ENCODE measurements at regions not wholly inside any gene's neighbourhood (a gene's known extent, or its start where the extent isn't known, plus 50 kb on each side); places are given as distances from the start of the nearest gene placed in this dataset.
"Not testable (repeated sequence)": the region's sequence is repeated elsewhere in the genome, so short reads cannot be mapped to it uniquely, and the experiment has no call there.

DNA sequence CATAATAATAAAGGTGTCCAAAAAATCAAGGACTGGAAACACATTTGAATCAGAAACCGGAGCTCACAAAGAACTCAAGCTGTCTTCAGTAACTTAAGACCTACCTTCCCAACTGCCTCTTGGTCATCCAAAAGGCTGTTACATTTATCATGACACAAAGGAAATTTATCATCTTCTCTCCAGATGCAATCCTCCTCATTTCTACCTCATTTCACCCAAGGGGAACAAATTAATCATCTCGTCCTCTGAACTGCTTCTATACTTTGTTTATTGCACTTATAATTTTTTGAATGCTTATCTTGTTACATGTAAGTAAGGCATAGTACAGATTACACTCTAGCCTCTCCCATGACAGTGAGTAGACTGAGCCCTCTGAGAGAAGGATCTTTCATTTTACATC lies 105.1 kb upstream of the RGPD4 start:
- no peak for DNase-seq (ENCODE audit: low spot score)

DNA sequence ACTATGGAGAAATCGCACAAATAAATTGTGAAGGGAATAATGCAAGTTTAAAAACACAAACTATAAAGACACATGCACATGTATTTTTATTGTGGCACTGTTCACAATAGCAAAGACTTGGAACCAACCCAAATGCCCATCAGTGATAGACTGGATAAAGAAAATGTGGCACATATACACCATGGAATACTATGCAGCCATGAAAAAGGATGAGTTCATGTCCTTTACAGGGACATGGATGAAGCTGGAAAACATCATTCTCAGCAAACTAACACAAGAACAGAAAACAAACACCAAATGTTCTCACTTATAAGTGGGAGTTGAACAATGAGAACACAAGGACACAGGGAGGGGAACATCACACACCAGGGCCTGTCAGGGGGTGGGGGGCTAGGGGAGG lies 100.9 kb upstream of the RGPD4 start:
- not testable (repeated sequence) for DNase-seq (ENCODE audit: low spot score)

GRCh38 chr2:107727318-107727717 lies 99.4 kb upstream of the RGPD4 start:
- DNase-seq (ENCODE audit: low spot score): no peak

GRCh38 chr2:107728586-107728985 lies 98.1 kb upstream of the RGPD4 start:
- DNase-seq (ENCODE audit: low spot score): no peak

DNA sequence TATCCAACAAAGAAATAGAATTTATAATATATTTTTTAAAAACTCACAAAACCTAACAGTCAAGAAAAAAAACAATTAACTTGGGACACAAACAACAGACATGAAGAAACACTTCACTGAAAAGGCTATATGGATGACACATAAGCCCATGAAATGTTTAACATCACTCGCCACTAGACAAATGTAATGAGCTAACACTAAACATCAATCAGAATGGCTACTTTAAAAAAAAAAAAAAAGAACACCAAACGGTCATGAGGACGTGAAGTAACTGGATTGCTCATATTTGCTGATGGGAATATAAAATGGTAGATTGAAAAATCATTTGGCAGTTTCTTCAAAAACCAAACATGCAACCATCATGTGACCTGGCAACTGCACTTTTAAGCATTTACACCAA lies 97.3 kb upstream of the RGPD4 start:
- no peak for DNase-seq (ENCODE audit: low spot score)

DNA sequence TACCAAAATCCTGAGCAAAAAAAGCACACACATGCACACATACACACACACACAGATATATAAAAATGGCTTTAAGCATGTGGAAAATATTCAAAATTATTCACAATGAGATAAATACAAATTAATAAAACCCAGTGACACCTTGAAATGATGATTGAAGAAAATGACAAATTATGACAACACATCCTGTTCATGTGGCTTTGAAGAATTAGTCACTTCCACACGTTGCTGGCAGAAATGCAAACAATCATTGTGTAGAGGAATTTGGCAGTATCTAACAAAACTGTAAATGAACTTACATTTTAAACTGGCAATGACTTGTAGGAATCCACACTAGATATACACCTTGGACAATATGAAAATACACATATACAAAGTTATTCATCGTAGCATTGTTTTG lies 95.8 kb upstream of the RGPD4 start:
- DNase-seq (ENCODE audit: low spot score): no peak

- DNase-seq (ENCODE audit: low spot score): no peak
These were observed 95.3 kb upstream of the RGPD4 start for GRCh38 chr2:107731435-107731834.

DNA sequence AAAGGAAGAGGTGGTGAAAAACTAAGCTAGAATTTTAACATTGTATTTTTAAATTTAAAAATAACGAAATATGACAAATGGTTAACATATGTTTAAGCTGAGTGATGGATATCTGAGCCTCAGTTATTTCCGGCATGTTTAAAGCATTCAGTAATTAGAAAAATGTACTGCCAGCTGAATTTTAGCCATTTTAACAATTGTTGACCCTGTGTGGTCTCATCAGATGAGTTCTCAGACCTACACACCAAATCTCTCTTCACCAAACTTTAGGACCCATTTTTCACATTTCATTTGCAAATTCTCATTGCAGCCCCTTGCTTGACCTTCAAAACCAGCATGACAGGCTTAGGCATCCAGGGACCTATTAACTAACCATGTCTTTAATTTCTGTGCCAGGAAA lies 91.5 kb upstream of the RGPD4 start:
- no peak for DNase-seq (ENCODE audit: low spot score)

DNA sequence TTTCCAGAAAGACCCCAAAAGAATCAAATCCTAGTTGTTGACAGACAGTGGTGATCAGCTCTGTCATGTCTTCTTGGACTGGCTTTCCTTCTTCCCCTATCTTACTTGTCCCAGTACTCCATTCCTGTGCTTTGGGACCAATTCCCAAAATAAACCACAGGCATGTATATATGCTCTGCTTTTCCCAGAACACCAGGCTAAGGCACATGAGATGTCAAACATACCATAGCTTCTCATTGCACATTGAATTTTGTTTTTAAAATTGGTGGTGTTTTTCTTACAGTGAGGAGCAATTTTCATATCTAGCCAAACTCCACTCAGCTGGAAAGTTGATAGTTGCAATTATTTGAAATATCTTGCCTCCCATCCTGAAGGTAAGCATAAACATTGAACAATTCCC lies 88.9 kb upstream of the RGPD4 start:
- DNase-seq (ENCODE audit: low spot score): no peak

DNA sequence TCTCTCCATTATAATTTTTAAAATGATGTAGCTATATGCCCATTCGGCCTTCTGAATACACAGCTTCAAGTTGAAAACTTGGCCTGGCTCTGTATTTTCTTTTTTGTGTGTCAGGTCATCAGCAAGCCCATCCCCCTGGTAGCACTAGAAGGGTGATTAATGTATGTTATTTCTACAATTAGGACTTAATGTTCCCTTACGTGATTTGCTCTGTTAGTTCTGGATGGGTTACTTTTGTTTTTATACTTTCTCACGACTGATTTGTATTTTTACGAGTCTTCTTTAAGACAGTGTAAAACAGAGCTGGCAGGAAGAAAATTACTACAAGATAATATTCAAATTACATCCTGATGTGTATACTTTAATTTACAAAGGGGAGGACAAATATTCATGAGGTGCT lies 88.4 kb upstream of the RGPD4 start:
- no peak for DNase-seq (ENCODE audit: low spot score)

DNA sequence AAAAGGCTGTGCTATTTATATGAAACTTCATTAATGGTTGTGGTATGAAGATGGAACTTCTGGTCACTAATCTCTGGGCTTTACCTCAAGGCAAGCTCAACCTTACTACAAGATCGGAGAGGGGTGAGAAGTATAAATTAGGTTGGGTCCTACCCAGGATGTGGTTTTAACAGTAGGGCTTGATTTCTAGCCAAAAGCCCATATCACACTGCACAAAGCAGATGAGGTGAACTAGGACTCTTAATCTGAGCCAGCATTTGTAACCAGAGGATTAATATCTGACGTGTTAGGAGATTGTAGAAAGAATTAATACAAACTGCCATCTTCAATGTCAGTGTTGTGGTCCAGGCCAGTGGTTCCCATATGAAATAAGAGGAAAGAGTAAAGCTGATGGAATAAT lies 86.4 kb upstream of the RGPD4 start:
- DNase-seq (ENCODE audit: low spot score): no peak

DNA sequence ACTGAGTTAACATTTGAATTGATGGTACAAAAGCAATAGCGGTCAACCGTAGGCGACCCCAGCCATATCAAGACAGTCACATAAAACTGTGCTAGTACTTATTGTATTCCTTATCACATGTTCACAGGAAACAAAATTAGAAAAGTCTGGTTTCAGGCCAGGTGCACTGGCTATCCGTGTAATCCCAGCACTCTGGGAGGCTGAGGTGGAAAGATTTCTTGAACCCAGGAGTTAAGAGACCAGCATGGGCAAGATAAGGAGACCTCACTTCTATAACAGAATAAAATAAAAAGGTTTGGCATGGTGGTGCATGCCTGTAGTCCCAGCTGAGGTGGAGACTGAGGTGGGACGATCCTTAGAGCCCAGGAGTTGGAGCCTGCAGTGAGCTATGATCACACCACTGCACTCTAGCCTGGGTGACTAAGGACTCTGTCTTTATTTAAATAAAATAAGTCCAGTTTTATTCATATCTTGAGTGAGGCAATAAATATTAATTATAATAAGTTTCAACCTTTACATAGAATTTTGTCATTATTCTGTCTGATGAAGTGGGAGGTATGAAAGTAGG lies 84.1 kb upstream of the RGPD4 start:
- no peak for DNase-seq (ENCODE audit: low spot score)

GRCh38 chr2:107743274-107743673 lies 83.4 kb upstream of the RGPD4 start:
- DNase-seq (ENCODE audit: low spot score): no peak

DNA sequence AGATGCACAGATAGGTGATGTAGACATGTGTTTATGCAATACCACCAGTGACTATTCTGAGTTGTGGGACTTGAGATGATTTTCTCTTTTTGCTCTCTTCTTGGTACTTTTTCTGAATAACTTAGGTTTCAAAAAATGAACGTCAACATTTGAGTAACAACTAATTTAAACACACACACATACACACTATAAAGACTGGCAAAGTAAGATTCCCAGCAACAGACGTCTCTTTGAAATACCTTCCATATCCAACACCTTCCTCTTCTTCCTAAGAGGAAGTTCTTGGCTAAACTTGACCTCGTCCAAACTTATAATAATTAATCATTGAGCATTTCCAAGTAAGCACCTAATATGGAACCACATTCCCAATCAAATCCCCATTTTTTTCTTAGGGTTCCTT lies 81.6 kb upstream of the RGPD4 start:
- DNase-seq (ENCODE audit: low spot score): no peak

- not testable (repeated sequence) for DNase-seq (ENCODE audit: low spot score)
These were observed 80.0 kb upstream of the RGPD4 start for GRCh38 chr2:107746552-107747198.

- DNase-seq (ENCODE audit: low spot score): not testable (repeated sequence)
These were observed 79.3 kb upstream of the RGPD4 start for GRCh38 chr2:107747199-107747963.

DNA sequence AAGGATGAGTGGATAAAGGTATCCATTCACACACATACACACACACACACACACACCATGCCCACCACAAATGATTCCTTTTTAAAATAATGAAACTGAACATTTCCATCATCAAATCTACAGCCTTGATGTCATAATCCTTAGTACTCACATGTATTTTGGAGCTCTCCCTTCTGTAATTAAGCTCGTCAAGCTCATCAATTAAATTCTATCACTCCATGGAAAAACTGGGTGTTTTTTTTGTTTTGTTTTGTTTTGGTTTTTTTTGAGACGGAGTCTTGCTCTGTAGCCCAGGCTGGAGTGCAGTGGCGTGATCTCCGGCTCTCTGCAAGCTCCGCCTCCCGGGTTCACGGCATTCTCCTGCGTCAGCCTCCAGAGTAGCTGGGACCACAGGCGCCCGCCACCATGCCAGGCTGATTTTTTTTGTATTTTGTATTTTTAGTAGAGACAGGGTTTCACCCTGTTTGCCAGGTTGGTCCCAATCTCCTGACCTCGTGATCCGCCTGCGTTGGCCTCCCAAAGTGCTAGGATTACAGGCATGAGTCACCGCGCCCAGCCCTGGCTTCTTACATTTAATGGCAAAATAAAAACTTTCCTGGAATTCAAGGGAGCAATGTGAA lies 78.6 kb upstream of the RGPD4 start:
- no peak for DNase-seq (ENCODE audit: low spot score)

GRCh38 chr2:107751936-107752335 lies 74.8 kb upstream of the RGPD4 start:
- no peak for DNase-seq (ENCODE audit: low spot score)

DNA sequence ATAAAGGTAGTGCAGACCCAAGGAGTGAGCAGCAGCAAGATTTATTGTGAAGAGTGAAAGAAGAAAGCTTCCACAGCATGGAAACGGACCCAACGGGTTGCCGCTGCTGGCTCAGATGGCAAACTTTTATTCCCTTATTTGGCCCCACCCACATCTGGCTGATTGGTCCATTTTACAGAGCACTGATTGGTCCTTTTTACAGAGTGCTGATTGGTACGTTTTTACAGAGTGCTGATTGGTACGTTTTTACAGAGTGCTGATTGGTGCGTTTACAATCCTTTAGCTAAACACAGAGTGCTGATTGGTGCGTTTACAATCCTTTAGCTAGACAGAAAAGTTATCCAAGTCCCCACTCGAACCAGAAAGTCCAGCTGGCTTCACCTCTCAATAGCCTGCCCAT lies 72.9 kb upstream of the RGPD4 start:
- not testable (repeated sequence) for DNase-seq (ENCODE audit: low spot score)

DNA sequence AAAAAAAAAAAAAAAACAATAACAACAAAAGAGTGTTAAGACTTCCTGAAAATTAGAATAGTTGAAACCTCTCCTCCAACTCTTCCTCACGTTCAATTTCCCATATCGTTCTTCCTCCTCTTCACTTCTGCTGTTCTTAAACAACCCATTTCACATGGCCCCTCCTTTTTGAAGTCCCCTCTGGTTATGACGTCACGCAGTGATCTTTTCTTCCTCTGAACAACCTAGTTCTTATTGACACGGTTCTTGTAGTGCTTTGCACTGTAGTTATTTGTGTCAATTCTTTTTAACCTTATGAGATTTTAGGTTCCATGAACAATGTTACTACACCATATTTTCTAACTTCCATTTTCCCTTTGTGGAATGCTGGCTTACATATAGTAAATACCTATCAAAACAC lies 69.5 kb upstream of the RGPD4 start:
- no peak for DNase-seq (ENCODE audit: low spot score)

DNA sequence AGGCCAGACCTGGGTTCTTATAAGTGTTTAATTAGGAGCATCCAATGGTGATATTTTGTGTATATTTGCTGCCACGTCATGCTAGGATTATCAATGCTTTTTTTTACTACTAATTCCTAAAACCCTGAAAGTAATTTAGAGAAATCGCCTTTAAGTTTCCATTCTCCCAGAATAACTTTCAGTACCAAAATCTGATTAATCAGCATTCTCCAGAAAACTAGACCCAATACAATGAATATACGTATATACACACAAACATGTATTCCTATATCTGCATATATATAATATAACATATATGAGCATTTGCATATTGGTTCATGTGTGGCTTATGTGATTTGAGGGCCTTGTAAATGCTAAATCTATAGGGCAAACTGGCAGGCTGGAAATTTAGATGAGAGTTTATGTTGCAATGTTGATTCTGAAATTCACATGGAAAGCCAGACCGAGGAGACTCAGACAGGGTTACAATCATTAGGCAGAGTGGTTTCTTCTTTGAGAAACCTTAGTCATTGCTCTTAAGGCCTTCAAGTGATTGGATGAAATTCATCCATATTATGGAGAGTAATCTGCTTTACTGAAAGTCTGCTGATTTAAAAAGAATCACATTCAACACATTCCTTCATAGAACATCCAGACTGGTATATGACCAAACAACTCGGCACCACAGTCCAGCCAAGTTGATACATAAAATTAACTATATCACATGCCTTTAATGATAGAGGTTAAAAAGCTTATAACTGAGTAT lies 65.9 kb upstream of the RGPD4 start:
- no peak for DNase-seq (ENCODE audit: low spot score)

GRCh38 chr2:107772353-107772752 lies 54.3 kb upstream of the RGPD4 start:
- DNase-seq (ENCODE audit: low spot score): no peak
